RWPE1 (cell line): ENCODE measurements at regions not wholly inside any gene's neighbourhood (a gene's known extent, or its start where the extent isn't known, plus 50 kb on each side); places are given as distances from the start of the nearest gene placed in this dataset.

Experiments
- CTCF ChIA-PET: fragments of 350-600 bp; sonication (Branson Sonifier 250); formaldehyde crosslinking; extraction: SDS; loops from one replicate; lab custom pipeline; 2021; lab: Yijun Ruan, JAX
- POLR2A ChIA-PET: fragments of 400-600 bp; formaldehyde crosslinking; extraction: SDS; loops from one replicate; lab custom pipeline; 2020; ENCODE audit warnings: antibody characterized with exemption; ENCODE audit not compliant: low non-redundant PET; lab: Yijun Ruan, JAX
- DNase-seq: peaks from one replicate; pipeline ENCODE4 v3.0.0; 2012; ENCODE audit warnings: low spot score
- H3K27ac ChIP-seq: fragments of 450-650 bp; 2 replicates; pipeline ENCODE4 v1.5.1; 2017
- CTCF ChIP-seq: fragments of 450-650 bp; conservative IDR thresholded peaks from 2 replicates; pipeline ENCODE4 v1.5.1; 2017; ENCODE audit warnings: low read depth, mild to moderate bottlenecking

GRCh38 chr4:22094217-22094616, 145.6 kb upstream of the KCNIP4 start:
- DNase-seq: no peak
- POLR2A ChIA-PET: no interaction called here
- CTCF ChIA-PET: no interaction called here
- no peak overlapping the region for H3K27ac ChIP-seq
- TF ChIP-seq CTCF: no peak

- CTCF ChIA-PET: no interaction called here
- no peak for DNase-seq
- POLR2A ChIA-PET: no interaction called here
- TF ChIP-seq CTCF: no peak
- no peak overlapping the region for H3K27ac ChIP-seq
Measured at GRCh38 chr4:22093126-22093525, 144.6 kb upstream of the KCNIP4 start.

- no peak overlapping the region for H3K27ac ChIP-seq
- CTCF ChIA-PET: no interaction called here
- no peak for TF ChIP-seq CTCF
- DNase-seq: no peak
- POLR2A ChIA-PET: no interaction called here
Measured at GRCh38 chr4:22091906-22092305, 143.3 kb upstream of the KCNIP4 start.

GRCh38 chr4:22091352-22091717, 142.8 kb upstream of the KCNIP4 start:
- CTCF ChIA-PET: interaction anchor here (0.6 kb wide), 2 partner anchors 378 to 1798 kb away, joined by 3 read pairs; partner anchors contain the start of gene PPARGC1A
- no peak for TF ChIP-seq CTCF
- POLR2A ChIA-PET: no interaction called here
- no peak overlapping the region for H3K27ac ChIP-seq
- DNase-seq: no peak

GRCh38 chr4:22090661-22091351, 142.2 kb upstream of the KCNIP4 start:
- H3K27ac ChIP-seq: no peak overlapping the region
- CTCF ChIA-PET: interaction anchor here (0.6 kb wide), 2 partner anchors 378 to 1799 kb away, joined by 3 read pairs; partner anchors contain the start of gene PPARGC1A
- TF ChIP-seq CTCF: no peak
- no peak for DNase-seq
- POLR2A ChIA-PET: no interaction called here

- ChIA-PET CTCF (no interaction called here), POLR2A (no interaction called here)
- TF ChIP-seq CTCF: no peak
- H3K27ac ChIP-seq: no peak overlapping the region
- DNase-seq: no peak
Measured at GRCh38 chr4:22077571-22077970, 129.0 kb upstream of the KCNIP4 start.
